AG04450 (cell line): ENCODE measurements at regions not wholly inside any gene's neighbourhood (a gene's known extent, or its start where the extent isn't known, plus 50 kb on each side); places are given as distances from the start of the nearest gene placed in this dataset.

ENCODE experiments used
- CTCF ChIA-PET: fragments of 300-600, 350-600 bp; formaldehyde crosslinking; extraction: SDS; loops from one replicate; lab custom pipeline; 2022; ENCODE audit warnings: antibody characterized with exemption, inconsistent platforms; lab: Charles Lee
- POLR2A ChIA-PET: fragments of 350-600 bp; formaldehyde crosslinking; extraction: SDS; loops from one replicate; lab custom pipeline; 2021; ENCODE audit warnings: antibody characterized with exemption, inconsistent platforms; lab: Yijun Ruan, JAX
- DNase-seq: peaks from one replicate; pipeline ENCODE4 v3.0.0-alpha.2; 2011; ENCODE audit warnings: low read depth, low spot score
- H3K27ac ChIP-seq: one replicate; pipeline ENCODE4 v1.5.1; 2012; ENCODE audit warnings: low read depth, low read length, control low read depth
- H3K27me3 ChIP-seq: one replicate; pipeline ENCODE4 v1.6.0; 2012; ENCODE audit warnings: low read length; ENCODE audit not compliant: control insufficient read depth, insufficient read depth
- H3K4me3 ChIP-seq: 2 replicates; pipeline ENCODE4 v1.5.1; 2011; ENCODE audit warnings: mild to moderate bottlenecking, low read depth, low read length, control low read depth
- H3K9me3 ChIP-seq: 2 replicates; pipeline ENCODE4 v1.5.1; 2012; ENCODE audit warnings: low read length; ENCODE audit not compliant: control insufficient read depth, insufficient read depth
- CTCF ChIP-seq: IDR thresholded peaks from 2 replicates; pipeline ENCODE4 v1.5.1; 2011; ENCODE audit warnings: low read depth, low read length, control low read depth, inconsistent platforms

GRCh38 chr3:56909349-56909748, 107.6 kb upstream of the ARHGEF3 start:
- H3K4me3 ChIP-seq, result no peak overlapping the region
- no peaks in the 10 kb centered on the region for H3K9me3 ChIP-seq
- H3K27me3 ChIP-seq, result no peaks in the 10 kb centered on the region
- ChIA-PET CTCF (no interaction called here), POLR2A (no interaction called here)
- no peak for TF ChIP-seq CTCF
- DNase-seq, result no peak
- no peak overlapping the region for H3K27ac ChIP-seq

DNA sequence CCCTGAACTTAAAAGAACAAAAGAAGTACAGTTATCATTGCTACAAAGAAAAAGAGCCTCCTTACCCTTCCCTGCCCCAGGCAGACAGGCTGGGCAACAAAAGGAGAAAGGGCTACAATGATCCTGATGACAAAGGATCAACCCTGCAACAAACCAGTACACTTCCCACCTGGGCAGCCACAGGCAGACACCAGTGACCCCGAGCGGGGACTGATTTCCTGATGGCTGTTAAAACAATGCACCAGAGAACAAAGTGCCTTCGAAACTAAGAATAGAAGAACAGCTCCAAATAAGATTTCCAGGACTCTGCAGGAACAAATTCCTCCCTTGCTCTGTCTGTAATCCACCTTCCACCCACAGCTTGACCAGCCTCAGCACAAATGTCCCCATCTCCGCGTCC, 106.3 kb upstream of the ARHGEF3 start:
- CTCF ChIA-PET, result no interaction called here
- Histone ChIP-seq H3K27me3 (no peaks in the 10 kb centered on the region), H3K9me3 (no peaks in the 10 kb centered on the region), H3K4me3 (no peak overlapping the region), H3K27ac (no peak overlapping the region)
- no peak for DNase-seq
- POLR2A ChIA-PET, result no interaction called here
- TF ChIP-seq CTCF, result no peak

- Histone ChIP-seq H3K27ac (no peak overlapping the region), H3K4me3 (no peak overlapping the region), H3K9me3 (no peaks in the 10 kb centered on the region), H3K27me3 (no peaks in the 10 kb centered on the region)
- POLR2A ChIA-PET, result no interaction called here
- DNase-seq, result no peak
- CTCF ChIA-PET, result no interaction called here
- TF ChIP-seq CTCF, result no peak
Measured at GRCh38 chr3:56904552-56905215, 102.9 kb upstream of the ARHGEF3 start.

- Histone ChIP-seq H3K27me3 (no peaks in the 10 kb centered on the region), H3K9me3 (no peaks in the 10 kb centered on the region), H3K4me3 (no peak overlapping the region), H3K27ac (no peak overlapping the region)
- no peak for TF ChIP-seq CTCF
- ChIA-PET POLR2A (no interaction called here), CTCF (interaction anchor here (0.6 to 1.5 kb wide), 2 partner anchors 16 to 103 kb away, joined by 3 to 5 read pairs; no protein-coding TSS in a partner anchor)
- no peak for DNase-seq
Measured at GRCh38 chr3:56903231-56903782, 101.6 kb upstream of the ARHGEF3 start.

DNA sequence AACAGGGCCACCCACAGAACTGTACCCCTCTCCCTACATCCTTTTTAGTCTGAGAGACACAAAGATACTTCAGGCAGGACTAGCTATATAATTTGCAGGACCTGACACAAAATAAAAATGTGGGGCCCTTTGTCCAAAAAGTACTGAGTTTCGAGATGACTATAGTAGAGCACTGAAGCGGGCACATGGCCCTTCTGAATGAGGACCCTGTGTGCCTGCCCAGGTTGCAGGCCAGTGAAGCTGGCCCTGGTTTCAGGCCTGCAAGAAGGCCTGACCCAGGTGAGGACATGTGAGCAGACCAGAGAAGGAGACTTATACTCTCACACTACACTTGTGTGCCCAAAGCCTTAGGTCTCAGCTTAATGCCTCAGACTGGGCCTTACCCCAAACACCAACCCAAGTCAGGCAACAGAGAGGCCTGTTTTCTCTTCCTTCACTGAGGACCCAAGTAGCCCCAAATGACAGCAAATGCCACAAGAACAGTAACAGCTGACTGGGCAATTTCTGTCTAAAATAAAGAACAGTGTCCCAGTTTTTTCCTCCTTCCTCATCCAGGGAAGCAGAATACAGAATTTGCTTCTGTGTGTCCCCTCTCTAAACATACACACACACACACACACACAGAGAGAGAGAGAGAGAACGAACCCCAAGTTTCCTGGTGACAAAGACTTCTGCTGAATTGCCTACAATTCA, 100.9 kb upstream of the ARHGEF3 start:
- CTCF ChIA-PET, result interaction anchor here (0.6 to 1.5 kb wide), 2 partner anchors 15 to 103 kb away, joined by 3 to 5 read pairs; no protein-coding TSS in a partner anchor
- POLR2A ChIA-PET, result no interaction called here
- H3K27me3 ChIP-seq, result no peaks in the 10 kb centered on the region
- no peaks in the 10 kb centered on the region for H3K9me3 ChIP-seq
- TF ChIP-seq CTCF, result no peak
- DNase-seq, result no peak
- no peak overlapping the region for H3K4me3 ChIP-seq
- H3K27ac ChIP-seq, result no peak overlapping the region
